Stimulated activated effector memory CD8-positive, alpha-beta T cell treated with anti-CD3 and anti-CD28 coated beads, Interleukin-12 subunit alpha, Interleukin-12 subunit beta, amount 100 ng/mL, for 72 hours (primary cell): ENCODE measurements at regions not wholly inside any gene's neighbourhood (a gene's known extent, or its start where the extent isn't known, plus 50 kb on each side); places are given as distances from the start of the nearest gene placed in this dataset.
"Not testable (repeated sequence)": the region's sequence is repeated elsewhere in the genome, so short reads cannot be mapped to it uniquely, and the experiment has no call there.

Experiments
- ATAC-seq: fragments of 150-1000 bp; cut with Tn5 transposase; 2 replicates; pipeline ENCODE4 v1.10.0; 2021
- DNase-seq, 2 donors: peaks; one replicate each; pipeline ENCODE4 v3.0.0; 2021 to 2022; ENCODE audit warnings: low spot score in 2 of 2
- H3K27ac Mint-ChIP-seq: one replicate; pipeline ENCODE4 v1.8.0; 2022; ENCODE audit warnings: mild to moderate bottlenecking, mixed read lengths
- H3K36me3 Mint-ChIP-seq: one replicate; pipeline ENCODE4 v1.8.0; 2022; ENCODE audit warnings: mild to moderate bottlenecking, mixed read lengths
- H3K4me1 Mint-ChIP-seq: one replicate; pipeline ENCODE4 v1.8.0; 2022; ENCODE audit warnings: mixed read lengths
- H3K4me3 Mint-ChIP-seq: one replicate; pipeline ENCODE4 v1.8.0; 2022; ENCODE audit warnings: mild to moderate bottlenecking, mixed read lengths
- H3K9me3 Mint-ChIP-seq: one replicate; pipeline ENCODE4 v1.8.0; 2022; ENCODE audit warnings: mixed read lengths

DNA sequence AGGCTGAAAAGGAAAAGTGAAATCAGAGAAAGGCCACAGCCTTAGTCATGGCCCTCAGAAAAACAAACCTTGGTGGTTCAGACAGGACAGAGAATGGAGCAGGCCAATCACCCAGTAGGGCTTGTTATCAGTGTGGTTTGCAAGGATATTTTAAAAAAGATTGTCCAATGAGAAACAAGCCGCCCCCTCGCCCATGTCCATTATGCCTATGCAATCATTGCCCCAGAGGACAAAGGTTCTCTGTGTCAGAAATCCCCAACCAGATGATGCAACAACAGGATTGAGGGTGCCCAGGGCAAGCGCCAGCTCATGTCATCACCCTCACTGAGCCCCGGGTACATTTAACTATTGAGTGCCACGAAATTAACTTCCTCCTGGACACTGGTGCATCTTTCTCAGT lies 326.7 kb downstream of the SRGAP2C start:
- ATAC-seq = peak; percentile 51
- not testable (repeated sequence) for H3K4me3 Mint-ChIP-seq, H3K36me3 Mint-ChIP-seq, H3K9me3 Mint-ChIP-seq, DNase-seq
- Mint-ChIP-seq H3K4me1 (peaks cover 24% of the 10 kb centered on the region), H3K27ac (peak overlapping the region; percentile 30)

GRCh38 chr1:121511876-121512275 lies 327.1 kb downstream of the SRGAP2C start:
- DNase-seq, H3K9me3 Mint-ChIP-seq, H3K4me3 Mint-ChIP-seq, ATAC-seq, H3K36me3 Mint-ChIP-seq: not testable (repeated sequence)
- Mint-ChIP-seq H3K4me1 (peaks cover 28% of the 10 kb centered on the region), H3K27ac (peak overlapping the region; percentile 30)

DNA sequence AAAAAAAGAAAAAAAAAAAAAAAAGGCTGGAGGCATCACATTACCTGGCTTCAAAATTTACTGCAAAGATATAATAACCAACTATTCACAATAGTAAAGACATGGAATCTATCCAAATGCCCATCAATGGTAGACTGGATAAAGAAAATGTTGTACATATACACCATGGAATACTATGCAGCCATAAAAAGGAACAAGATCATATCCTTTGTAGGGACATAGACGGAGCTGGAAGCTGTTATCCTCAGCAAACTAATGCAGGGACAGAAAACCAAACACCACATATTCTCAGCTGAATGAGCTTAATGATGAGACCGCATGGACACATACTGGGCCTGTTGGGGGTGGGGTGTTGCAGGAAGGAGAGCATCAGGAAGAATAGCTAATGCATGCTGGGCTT lies 330.5 kb downstream of the SRGAP2C start:
- Mint-ChIP-seq H3K4me1 (peaks cover 44% of the 10 kb centered on the region), H3K27ac (no peak overlapping the region), H3K36me3 (peaks cover 7% of the 10 kb centered on the region), H3K9me3 (no peaks in the 10 kb centered on the region), H3K4me3 (no peak overlapping the region)
- no peak for ATAC-seq
- no peak for DNase-seq

- peaks cover 7% of the 10 kb centered on the region for H3K36me3 Mint-ChIP-seq
- H3K4me1 Mint-ChIP-seq = peaks cover 48% of the 10 kb centered on the region
- no peaks in the 10 kb centered on the region for H3K9me3 Mint-ChIP-seq
- DNase-seq = peak; percentile 3 to 62
- ATAC-seq = peak; percentile 61
- H3K4me3 Mint-ChIP-seq = peak overlapping the region; percentile 85
- H3K27ac Mint-ChIP-seq = peak overlapping the region; percentile 4
Observed at GRCh38 chr1:121516234-121516967, 331.6 kb downstream of the SRGAP2C start.

- Mint-ChIP-seq H3K27ac (no peak overlapping the region), H3K36me3 (peaks cover 7% of the 10 kb centered on the region), H3K4me3 (peak overlapping the region; percentile 85), H3K4me1 (peaks cover 40% of the 10 kb centered on the region), H3K9me3 (no peaks in the 10 kb centered on the region)
- ATAC-seq = no peak
- no peak for DNase-seq
Observed at GRCh38 chr1:121517586-121518230, 332.9 kb downstream of the SRGAP2C start.

DNA sequence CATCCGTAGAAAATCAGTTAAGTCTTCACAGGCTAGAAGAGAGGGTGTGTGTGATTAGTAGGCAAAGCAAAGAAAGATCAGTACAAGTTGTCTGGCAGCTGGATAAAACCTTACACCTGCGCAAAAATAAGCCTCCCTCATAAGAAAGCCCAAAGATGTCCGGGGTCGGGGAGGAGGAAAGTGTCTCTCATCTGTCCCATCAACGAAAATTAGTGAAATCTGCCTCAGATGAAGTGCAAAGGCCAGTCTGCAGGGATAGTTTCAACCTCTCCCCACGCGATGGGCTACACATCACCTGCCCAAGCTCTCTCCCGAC lies 333.9 kb downstream of the SRGAP2C start:
- Mint-ChIP-seq H3K4me3 (peak overlapping the region; percentile 85), H3K9me3 (no peaks in the 10 kb centered on the region), H3K36me3 (peaks cover 7% of the 10 kb centered on the region), H3K27ac (peak overlapping the region; percentile 91), H3K4me1 (peaks cover 43% of the 10 kb centered on the region)
- ATAC-seq (no peak), DNase-seq (no peak)

GRCh38 chr1:121519042-121519755 lies 334.4 kb downstream of the SRGAP2C start:
- Mint-ChIP-seq H3K36me3 (peaks cover 7% of the 10 kb centered on the region), H3K4me1 (peaks cover 44% of the 10 kb centered on the region), H3K27ac (peak overlapping the region; percentile 91), H3K4me3 (peak overlapping the region; percentile 85), H3K9me3 (no peaks in the 10 kb centered on the region)
- DNase-seq (peak; percentile 67 to 89), ATAC-seq (peak; percentile 94)

DNA sequence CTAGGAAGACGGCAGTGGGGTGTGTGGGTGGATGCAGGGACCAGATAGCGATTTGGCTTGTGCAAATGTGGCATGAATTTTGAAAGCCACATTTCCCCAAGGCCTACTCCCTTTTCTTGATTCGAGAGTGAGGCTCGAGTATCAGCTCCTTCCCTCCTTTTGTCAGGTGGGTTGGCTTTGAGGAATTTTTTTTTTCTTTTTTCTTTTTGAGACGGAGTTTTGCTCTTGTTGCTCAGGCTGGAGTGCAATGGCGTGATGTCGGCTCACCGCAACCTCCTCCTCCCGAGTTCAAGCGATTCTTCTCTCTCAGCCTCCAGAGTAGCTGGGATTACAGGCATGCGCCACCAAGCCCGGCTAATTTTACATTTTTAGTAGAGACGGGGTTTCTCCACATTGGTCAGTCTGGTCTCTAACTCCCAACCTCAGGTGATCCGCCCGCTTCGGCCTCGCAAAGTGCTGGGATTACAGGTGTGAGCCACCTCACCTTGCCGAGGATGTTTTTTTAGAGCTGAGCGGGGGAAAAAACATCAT lies 335.0 kb downstream of the SRGAP2C start:
- Mint-ChIP-seq H3K4me1 (peaks cover 42% of the 10 kb centered on the region), H3K4me3 (peak overlapping the region; percentile 85), H3K27ac (peak overlapping the region; percentile 91)
- ATAC-seq, H3K36me3 Mint-ChIP-seq, H3K9me3 Mint-ChIP-seq: not testable (repeated sequence)
- DNase-seq = peak in 1 of 2 donors; percentile 2

- H3K4me3 Mint-ChIP-seq = no peak overlapping the region
- H3K9me3 Mint-ChIP-seq = no peaks in the 10 kb centered on the region
- DNase-seq = no peak
- no peak overlapping the region for H3K27ac Mint-ChIP-seq
- H3K36me3 Mint-ChIP-seq = peaks cover 7% of the 10 kb centered on the region
- peaks cover 31% of the 10 kb centered on the region for H3K4me1 Mint-ChIP-seq
- no peak for ATAC-seq
Observed at GRCh38 chr1:121522061-121522759, 337.4 kb downstream of the SRGAP2C start.

DNA sequence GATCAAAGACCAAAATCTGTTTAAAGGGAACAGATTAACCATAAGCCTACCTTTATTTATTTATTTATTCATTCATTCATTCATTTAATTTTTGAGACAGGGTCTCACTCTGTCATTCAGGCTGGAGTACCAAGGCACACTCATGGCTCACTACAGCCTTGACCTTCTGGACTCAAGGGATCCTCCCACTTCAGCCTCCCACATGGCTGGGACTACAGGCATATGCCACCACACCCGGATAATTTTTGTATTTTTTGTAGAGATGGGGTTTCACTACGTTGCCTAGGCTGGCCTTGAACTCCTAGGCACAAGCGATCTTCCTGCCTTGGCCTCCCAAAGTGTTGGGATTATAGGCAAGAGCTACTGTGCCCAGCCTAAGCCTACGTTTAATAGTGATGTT lies 338.3 kb downstream of the SRGAP2C start:
- not testable (repeated sequence) for DNase-seq, ATAC-seq, H3K27ac Mint-ChIP-seq, H3K36me3 Mint-ChIP-seq, H3K4me3 Mint-ChIP-seq, H3K9me3 Mint-ChIP-seq
- H3K4me1 Mint-ChIP-seq = peaks cover 24% of the 10 kb centered on the region

- Mint-ChIP-seq H3K9me3 (no peaks in the 10 kb centered on the region), H3K4me1 (peaks cover 29% of the 10 kb centered on the region), H3K36me3 (no peaks in the 10 kb centered on the region), H3K27ac (no peak overlapping the region), H3K4me3 (no peak overlapping the region)
- no peak for ATAC-seq
- no peak for DNase-seq
Observed at GRCh38 chr1:121525355-121525754, 340.6 kb downstream of the SRGAP2C start.

DNA sequence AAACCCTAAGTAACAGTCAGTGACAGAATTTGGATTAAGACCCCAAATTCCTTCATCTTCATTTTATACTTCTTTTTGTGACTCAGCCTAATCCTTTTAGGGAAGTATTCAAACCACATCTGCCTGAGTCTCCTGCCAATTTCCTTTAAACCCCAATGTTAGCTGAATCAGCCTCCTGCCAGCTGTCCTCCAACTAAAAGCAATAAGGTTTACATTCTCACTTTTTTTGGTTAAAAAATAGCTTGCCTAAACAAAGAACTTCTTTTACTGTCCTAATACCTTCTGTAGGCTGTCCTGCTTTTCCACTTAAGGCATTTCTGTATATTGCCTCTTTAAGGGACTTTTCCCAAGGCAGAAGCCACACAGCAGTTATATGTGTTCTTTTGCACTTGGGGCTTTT lies 344.2 kb downstream of the SRGAP2C start:
- not testable (repeated sequence) for H3K36me3 Mint-ChIP-seq, H3K9me3 Mint-ChIP-seq, H3K4me3 Mint-ChIP-seq, ATAC-seq, H3K27ac Mint-ChIP-seq, DNase-seq
- H3K4me1 Mint-ChIP-seq = peaks cover 19% of the 10 kb centered on the region

DNA sequence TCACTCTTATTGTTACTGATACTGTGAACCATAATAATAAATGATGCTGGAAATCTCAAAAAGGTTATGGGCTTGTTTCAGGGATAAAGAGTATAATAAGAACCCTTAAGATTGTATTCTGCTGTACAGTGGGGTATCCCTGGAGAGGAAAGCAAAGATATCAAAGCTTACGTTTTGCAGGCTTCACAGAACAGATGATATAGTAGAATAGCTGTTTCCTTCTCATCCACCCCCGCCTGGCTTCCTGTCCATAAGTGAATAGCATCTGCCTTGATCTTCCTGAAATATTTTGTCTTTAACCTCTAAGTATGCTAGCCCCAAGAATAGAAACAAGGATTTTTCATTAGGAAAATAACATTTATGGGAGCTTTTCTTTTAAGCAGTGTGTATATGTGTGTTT lies 345.3 kb downstream of the SRGAP2C start:
- H3K36me3 Mint-ChIP-seq, ATAC-seq, H3K9me3 Mint-ChIP-seq, H3K4me3 Mint-ChIP-seq, DNase-seq: not testable (repeated sequence)
- Mint-ChIP-seq H3K27ac (peak overlapping the region; percentile 55), H3K4me1 (peaks cover 13% of the 10 kb centered on the region)

DNA sequence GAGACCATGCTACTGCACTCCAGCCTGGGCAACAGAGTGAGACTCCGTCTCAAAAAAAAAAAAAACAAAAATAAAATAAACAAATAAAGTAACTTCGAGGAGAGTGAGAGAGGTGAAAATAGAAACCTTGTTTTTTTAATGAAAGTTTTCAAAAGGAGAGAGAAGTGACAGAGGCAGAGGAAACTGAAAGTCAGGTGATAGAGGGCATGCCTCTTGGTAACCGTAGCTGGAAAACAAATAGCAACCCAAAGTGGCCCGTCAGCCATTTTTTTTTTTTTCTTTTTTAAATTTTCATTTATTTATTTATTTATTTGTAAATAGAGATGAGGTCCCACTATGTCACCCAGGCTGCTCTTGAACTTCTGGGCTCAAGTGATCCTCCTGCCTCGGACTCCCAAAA lies 347.0 kb downstream of the SRGAP2C start:
- peaks cover 11% of the 10 kb centered on the region for H3K4me1 Mint-ChIP-seq
- not testable (repeated sequence) for H3K9me3 Mint-ChIP-seq, DNase-seq, H3K4me3 Mint-ChIP-seq, ATAC-seq, H3K36me3 Mint-ChIP-seq, H3K27ac Mint-ChIP-seq

GRCh38 chr1:121538148-121538547 lies 353.4 kb downstream of the SRGAP2C start:
- H3K36me3 Mint-ChIP-seq, H3K27ac Mint-ChIP-seq, DNase-seq, ATAC-seq, H3K4me3 Mint-ChIP-seq, H3K9me3 Mint-ChIP-seq, H3K4me1 Mint-ChIP-seq: not testable (repeated sequence)
